ENCODE measurements at regions not wholly inside any gene's neighbourhood (a gene's known extent, or its start where the extent isn't known, plus 50 kb on each side); places are given as distances from the start of the nearest gene placed in this dataset.
"Not testable (repeated sequence)": the region's sequence is repeated elsewhere in the genome, so short reads cannot be mapped to it uniquely, and the experiment has no call there.

- no peak for DNase-seq (ENCODE audit: low spot score)
These were observed 726.7 kb downstream of the GRXCR1 start for GRCh38 chr4:43619219-43619618.

DNA sequence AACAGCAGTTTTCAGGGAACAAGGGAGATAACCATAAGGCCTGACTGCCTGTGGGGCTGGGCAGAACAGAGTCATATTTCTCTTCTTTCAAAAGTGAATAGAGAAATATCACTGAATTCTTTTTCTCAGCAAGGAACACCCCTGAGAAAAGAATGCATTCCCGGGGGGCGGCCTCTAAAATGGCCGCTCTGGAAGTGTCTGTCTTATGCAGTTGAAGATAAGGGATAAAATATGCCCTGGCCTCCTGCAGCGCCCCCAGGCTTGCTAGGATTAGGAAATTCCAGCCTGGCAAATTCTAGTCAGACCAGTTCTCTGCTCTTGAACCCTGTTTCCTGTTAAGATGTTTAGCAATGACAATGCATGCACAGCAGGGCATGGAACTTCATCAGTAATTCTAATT, 745.4 kb downstream of the GRXCR1 start:
- not testable (repeated sequence) for DNase-seq (ENCODE audit: low spot score)

DNA sequence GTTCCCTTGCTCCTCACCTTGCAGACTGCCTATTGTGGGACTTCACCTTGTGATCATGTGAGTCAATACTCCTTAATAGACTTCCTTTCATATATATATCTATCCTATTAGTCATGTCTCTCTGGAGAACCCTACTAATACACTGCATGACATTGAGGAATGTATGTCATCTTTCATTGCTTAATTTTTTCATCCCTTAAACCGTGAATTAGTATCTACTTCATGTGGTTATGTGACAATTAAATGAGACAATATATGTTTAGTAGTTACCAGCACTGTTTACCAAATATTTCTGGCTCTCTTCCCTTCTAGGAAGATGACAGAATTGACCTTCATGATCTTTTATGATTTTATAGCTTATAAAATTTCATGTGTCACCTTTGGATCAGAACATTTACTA, 759.5 kb downstream of the GRXCR1 start:
- DNase-seq (ENCODE audit: low spot score): no peak

DNA sequence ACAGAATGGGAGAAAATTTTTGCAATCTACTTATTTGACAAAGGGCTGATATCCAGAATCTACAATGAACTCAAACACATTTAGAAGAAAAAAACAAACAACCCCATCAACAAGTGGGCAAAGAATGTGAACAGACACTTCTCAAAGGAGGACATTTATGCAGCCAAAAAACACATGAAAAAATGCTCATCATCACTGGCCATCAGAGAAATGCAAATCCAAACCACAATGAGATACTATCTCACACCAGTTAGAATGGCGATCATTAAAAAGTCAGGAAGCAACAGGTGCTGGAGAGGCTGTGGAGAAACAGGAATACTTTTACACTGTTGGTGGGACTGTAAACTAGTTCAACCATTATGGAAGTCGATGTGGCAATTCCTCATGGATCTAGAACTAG, 767.0 kb downstream of the GRXCR1 start:
- DNase-seq (ENCODE audit: low spot score): not testable (repeated sequence)

DNA sequence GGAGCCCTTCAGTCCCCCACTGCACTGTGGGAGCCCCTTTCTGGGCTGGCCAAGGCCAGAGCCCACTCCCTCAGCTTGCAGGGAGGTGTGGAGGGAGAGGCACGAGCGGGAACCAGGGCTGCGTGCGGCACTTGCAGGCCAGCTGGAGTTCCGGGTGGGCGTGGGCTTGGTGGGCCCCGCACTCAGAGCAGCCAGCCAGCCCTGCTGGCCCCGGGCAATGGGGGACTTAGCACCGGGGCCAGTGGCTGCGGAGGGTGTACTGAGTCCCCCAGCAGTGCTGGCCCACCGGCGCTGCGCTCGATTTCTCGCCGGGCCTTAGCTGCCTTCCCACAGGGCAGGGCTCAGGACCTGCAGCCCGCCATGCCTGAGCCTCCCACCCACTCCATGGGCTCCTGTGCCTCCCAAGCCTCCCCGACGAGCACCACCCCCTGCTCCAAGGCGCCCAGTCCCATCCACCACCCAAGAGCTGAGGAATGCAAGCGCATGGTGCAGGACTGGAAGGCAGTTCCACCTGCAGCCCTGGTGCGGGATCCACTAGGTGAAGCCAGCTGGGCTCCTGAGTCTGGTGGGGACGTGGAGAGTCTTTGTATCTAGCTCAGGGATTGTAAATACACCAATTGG, 776.2 kb downstream of the KCTD8 start:
- not testable (repeated sequence) for DNase-seq (ENCODE audit: low spot score)

DNA sequence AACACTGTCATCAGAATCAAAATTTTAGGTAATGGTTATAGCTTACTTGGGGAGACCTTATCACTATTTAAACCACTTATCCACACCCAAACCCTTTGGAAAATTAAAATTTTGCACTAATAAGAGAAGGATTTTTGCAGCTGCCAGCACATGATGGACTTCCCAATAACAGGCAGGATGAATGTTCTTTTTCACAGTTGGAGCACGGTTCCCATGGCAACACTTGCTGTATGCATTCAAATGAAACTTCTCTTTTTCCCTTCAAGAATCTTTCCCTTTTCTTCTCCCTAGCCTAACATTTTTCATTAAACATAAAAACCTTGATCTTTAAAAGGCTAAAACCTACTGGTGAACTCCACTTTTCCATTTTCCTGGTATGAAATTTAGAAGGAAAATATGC, 768.2 kb downstream of the KCTD8 start:
- no peak for DNase-seq (ENCODE audit: low spot score)

DNA sequence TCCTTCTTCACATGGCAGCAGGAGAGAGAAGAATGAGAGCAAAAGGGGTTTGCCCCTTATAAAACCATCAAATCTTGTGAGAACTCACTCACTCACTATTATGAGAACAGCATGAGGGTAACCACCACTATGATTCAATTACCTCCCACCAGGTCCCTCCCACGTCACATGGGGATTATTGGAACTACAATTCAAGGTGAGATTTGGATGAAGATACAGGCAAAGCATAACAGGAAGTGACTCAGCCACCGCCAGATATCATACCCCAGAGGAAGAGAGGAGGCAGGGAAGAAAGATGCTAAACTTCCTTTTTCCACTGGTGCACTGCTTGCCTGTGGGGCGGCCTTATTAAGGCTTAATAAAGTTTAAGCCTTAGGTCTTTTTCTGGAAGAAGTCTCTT, 766.1 kb downstream of the KCTD8 start:
- DNase-seq (ENCODE audit: low spot score): no peak

GRCh38 chr4:43690116-43690515, 758.5 kb downstream of the KCTD8 start:
- DNase-seq (ENCODE audit: low spot score): no peak

DNA sequence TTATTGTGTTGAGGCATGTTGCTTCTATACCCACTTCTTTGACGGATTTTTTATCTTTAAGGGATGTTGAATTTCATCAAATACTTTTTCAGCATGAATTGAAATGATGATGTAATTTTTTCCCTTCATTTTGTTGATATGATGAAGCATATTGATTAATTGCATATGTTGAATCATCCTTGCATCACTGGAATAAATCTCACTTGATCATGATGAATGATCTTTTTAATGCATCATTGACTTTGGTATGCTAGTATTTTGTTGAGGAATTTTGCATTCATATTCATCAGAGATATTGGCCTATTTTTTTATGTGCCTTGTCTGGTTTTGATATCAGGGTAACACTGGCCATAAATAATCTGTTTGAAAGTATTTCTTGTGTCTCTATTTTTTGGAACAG, 754.7 kb downstream of the KCTD8 start:
- DNase-seq (ENCODE audit: low spot score): no peak

DNA sequence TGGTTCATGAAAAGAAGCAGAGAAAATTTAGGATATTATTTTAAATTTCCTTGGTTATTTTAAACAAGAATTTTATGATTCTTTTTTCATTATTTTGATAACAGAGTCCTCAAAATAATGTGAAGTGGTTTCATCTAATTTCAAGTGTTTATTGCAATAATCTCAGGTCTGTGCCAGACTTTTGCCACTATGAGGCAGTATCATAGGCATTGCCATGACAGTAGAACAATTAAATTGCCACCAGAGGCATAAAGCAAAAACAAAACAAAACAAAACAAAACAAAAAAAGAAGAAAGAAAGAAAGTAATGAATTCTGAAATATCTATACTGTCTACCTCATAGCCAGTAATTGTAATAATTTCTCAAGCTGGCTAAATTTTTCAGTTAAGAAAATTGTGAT, 739.2 kb downstream of the KCTD8 start:
- no peak for DNase-seq (ENCODE audit: low spot score)

GRCh38 chr4:43716721-43717395, 731.8 kb downstream of the KCTD8 start:
- DNase-seq (ENCODE audit: low spot score): no peak

GRCh38 chr4:43718369-43718768, 730.2 kb downstream of the KCTD8 start:
- no peak for DNase-seq (ENCODE audit: low spot score)

DNA sequence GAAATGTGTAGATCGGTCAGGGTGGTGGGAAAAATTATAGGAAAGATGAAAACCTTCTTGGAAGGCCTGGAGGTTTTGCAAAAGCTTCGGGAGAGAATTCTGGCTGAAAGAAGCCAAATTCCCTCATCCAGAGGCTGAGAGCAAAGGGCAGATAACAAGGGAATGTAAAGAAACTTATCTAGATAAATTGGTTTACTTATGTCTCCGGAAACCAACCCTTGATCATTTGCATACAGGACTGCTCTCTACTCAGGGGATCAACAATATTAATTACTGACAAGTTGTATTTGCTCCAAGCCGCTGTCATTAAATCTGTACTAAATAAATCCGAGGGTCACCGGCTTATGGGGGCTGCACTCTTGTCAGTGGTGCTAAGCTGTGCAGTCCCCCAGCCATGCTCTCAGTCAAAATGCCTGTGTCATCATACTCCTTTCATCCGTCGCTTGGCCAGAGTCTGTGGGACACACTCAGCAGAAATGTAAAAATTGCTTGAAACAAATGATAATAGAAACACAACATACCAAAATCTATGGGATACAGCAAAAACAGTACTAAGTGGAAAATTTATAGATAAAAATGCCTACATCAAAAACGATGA, 715.7 kb downstream of the KCTD8 start:
- no peak for DNase-seq (ENCODE audit: low spot score)

GRCh38 chr4:43742083-43742482, 706.5 kb downstream of the KCTD8 start:
- DNase-seq (ENCODE audit: low spot score): no peak

- DNase-seq (ENCODE audit: low spot score): no peak
These were observed 694.0 kb downstream of the KCTD8 start for GRCh38 chr4:43754566-43754965.

DNA sequence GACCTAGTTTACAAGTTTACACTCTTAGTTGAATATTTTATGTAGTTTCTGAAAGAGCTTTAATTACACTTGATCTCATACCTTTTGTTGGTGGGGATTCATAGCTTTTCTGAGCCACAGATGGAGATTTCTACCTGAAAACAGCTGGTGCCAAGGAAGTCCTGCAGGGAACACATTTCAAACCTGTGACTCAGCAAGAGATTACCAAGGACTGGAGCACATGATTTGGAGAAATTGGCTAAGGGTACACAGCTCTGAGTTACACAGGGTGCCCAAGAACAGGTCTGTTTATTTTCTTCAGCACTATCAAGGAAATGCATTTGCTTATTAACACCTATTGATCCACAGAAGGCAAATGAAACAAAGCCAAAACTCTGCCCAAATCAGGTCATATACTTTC, 691.5 kb downstream of the KCTD8 start:
- DNase-seq (ENCODE audit: low spot score): no peak

DNA sequence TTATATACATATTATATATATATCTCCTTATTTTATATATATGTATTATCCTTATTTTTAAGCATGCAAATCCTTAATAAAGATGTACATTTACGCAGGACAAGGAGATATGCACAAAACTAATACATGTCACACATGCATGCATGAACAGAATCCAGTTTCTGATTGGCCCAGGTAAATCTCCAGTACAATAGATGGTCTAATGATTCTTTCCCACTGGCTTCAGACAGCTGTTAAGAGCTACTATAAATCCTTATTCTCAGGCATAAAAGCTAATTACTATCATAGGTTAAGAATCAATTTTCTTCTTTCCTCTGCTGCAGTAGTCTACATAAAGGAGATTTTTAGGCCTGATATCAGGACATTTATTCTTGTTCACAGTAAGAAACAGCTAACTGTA, 689.8 kb downstream of the KCTD8 start:
- no peak for DNase-seq (ENCODE audit: low spot score)

DNA sequence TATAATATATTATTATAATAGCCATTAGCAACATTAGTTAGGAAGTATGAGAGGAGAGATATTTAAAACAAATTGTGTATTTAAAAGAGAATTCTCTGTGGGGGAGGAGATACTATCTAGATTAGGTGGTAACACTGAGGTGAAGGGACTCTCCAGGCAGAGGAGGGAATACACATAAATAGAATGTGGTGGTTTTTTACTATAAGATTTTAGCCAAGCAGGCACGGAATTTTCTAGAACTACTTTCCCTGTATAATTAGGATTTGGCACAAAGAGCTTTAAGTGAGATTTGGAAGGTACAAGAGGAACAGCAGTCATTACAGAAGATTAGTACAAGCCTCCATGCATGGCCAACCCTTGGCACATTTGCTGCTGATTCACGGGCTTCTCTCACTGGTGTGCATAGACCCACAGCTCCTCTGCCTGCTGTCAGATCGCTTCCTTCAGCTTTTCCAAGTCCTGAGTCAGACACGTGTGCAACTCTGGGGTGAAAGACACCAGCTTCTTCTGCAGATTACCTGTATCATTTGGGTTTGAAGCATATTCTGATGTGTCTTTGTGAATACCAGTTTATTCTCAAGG, 685.5 kb downstream of the KCTD8 start:
- no peak for DNase-seq (ENCODE audit: low spot score)

DNA sequence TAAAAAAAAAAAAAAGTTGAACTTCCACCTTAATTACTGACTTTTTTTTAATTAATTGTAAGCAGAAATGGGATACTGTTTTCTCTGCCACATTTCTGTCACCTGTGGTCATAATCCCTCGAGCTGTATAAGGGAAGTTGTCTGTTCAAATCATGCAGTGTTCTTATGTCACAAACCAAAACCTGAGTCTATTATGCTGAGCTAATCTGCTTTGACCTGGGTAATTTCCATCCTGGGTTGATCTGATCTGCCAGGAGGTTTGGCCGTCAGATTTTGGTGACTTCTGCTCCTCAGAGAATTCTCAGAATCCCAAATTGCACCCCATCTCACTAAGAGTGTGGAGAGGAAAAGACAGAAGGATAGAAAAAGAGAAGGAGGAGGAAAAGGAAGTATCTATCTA, 683.1 kb downstream of the KCTD8 start:
- DNase-seq (ENCODE audit: low spot score): no peak

DNA sequence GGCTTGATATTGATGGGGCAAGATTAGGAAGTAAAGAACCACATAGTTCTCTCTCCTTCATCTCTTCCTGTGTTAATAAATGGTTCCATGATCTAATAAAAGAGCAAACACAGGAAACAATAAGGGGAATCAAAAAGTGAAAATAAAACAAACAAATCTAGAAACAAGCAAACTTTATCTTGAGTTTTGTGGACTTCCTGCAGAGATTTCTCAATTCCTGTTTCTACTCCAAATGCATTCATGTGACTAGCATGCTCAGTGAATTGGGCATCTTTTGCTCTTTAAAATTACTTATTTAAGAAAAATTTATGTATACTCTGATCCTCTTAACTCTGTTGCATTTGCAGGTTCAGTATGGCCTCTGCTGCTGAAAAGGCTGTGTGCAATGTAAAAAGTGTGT, 682.0 kb downstream of the KCTD8 start:
- no peak for DNase-seq (ENCODE audit: low spot score)

GRCh38 chr4:43776371-43776770, 672.2 kb downstream of the KCTD8 start:
- no peak for DNase-seq (ENCODE audit: low spot score)

GRCh38 chr4:43778187-43778915, 670.3 kb downstream of the KCTD8 start:
- DNase-seq (ENCODE audit: low spot score): no peak

- DNase-seq (ENCODE audit: low spot score): no peak
These were observed 667.5 kb downstream of the KCTD8 start for GRCh38 chr4:43781125-43781524.
